Panc1 (cell line): ENCODE measurements at regions not wholly inside any gene's neighbourhood (a gene's known extent, or its start where the extent isn't known, plus 50 kb on each side); places are given as distances from the start of the nearest gene placed in this dataset.

Source experiments
- ATAC-seq: fragments of 200-7000 bp; cut with Tn5 transposase; 2 replicates; pipeline ENCODE4 v1.9.1; 2020; ENCODE audit warnings: mild to moderate bottlenecking, moderate library complexity
- BruUV-seq: library from RNA; stranded (reverse); fragments of 400-500 nt; replicated peaks from 2 replicates; lab custom pipeline; 2021; lab: Mats Ljungman, UMichigan
- CTCF ChIA-PET: fragments of 300-600 bp; sonication (Branson Sonifier 250); formaldehyde crosslinking; loops from one replicate; lab custom pipeline; 2022; ENCODE audit warnings: antibody characterized with exemption; lab: Charles Lee
- POLR2A ChIA-PET: fragments of 300-600 bp; sonication (Branson Sonifier 250); formaldehyde crosslinking; loops from one replicate; lab custom pipeline; 2022; ENCODE audit warnings: antibody characterized with exemption; lab: Charles Lee
- DNase-seq: peaks from one replicate; pipeline ENCODE4 v3.0.0-alpha.2; 2010; ENCODE audit warnings: low read depth, low spot score
- H3K27ac ChIP-seq: 2 replicates; pipeline ENCODE4 v1.5.1; 2011; ENCODE audit warnings: mild to moderate bottlenecking, low read length, inconsistent platforms
- H3K27me3 ChIP-seq: fragments of 200-500 bp; sonication (Bioruptor generic); 2 replicates; pipeline ENCODE4 v1.6.0; 2014; ENCODE audit warnings: low read length, inconsistent platforms; ENCODE audit not compliant: control insufficient read depth, insufficient read depth
- H3K36me3 ChIP-seq: fragments of 200-500 bp; sonication (Bioruptor generic); 2 replicates; pipeline ENCODE4 v1.5.1; 2014; ENCODE audit warnings: inconsistent platforms, mild to moderate bottlenecking, low read length, moderate library complexity; ENCODE audit not compliant: control insufficient read depth, insufficient read depth
- H3K4me1 ChIP-seq: 2 replicates; pipeline ENCODE4 v1.5.1; 2011; ENCODE audit warnings: inconsistent platforms, mild to moderate bottlenecking, low read length, moderate library complexity; ENCODE audit not compliant: control insufficient read depth, insufficient read depth
- H3K4me3 ChIP-seq, 2 experiments: 2 replicates each; pipeline ENCODE4 v1.5.1; 2011 to 2012; ENCODE audit warnings: low read depth in 2 of 2, low read length in 2 of 2, mild to moderate bottlenecking in 2 of 2, inconsistent platforms in 1 of 2, moderate library complexity in 1 of 2
- H3K9me3 ChIP-seq: fragments of 200-500 bp; sonication (Bioruptor generic); 2 replicates; pipeline ENCODE4 v1.5.1; 2014; ENCODE audit warnings: low read depth, mild to moderate bottlenecking, inconsistent platforms, low read length, moderate library complexity; ENCODE audit not compliant: control insufficient read depth, insufficient read depth
- CTCF ChIP-seq: fragments of 450-650 bp; IDR thresholded peaks from 2 replicates; pipeline ENCODE4 v1.5.1; 2017; ENCODE audit warnings: mild to moderate bottlenecking
- POLR2AphosphoS5 ChIP-seq: IDR thresholded peaks from 2 replicates; pipeline ENCODE4 v1.6.1; 2012; ENCODE audit warnings: mild to moderate bottlenecking, low read depth, low read length, moderate library complexity
- SIN3A ChIP-seq: IDR thresholded peaks from 2 replicates; pipeline ENCODE4 v1.6.1; 2012; ENCODE audit warnings: low read depth, mild to moderate bottlenecking, low read length, moderate library complexity, borderline replicate concordance; ENCODE audit not compliant: insufficient read depth
- TCF7L2 ChIP-seq: IDR thresholded peaks from 2 replicates; pipeline ENCODE4 v1.6.1; 2011; ENCODE audit warnings: mild to moderate bottlenecking, low read depth, low read length, inconsistent platforms
- in situ Hi-C: cut with HindIII; loops from 2 replicates; pipeline ENCODE4 v1.10.0; 2016; ENCODE audit warnings: low sequenced_read_pairs, low pct_unique_long_range_greater_than_20kb
- intact Hi-C: fragments of 100-400 bp; cut with micrococcal nuclease; formaldehyde crosslinking; loops from one replicate; pipeline ENCODE4 v1.10.0; 2022; ENCODE audit not compliant: unreplicated experiment
- TF ChIP-seq, protein P1 (sequence below), 2 experiments: IDR thresholded peaks; 2 replicates each; pipeline ENCODE4 v1.6.1; 2011 to 2012; ENCODE audit warnings: low read depth in 2 of 2, control low read depth in 1 of 2, low read length in 1 of 2, mild to moderate bottlenecking in 1 of 2, moderate library complexity in 1 of 2; ENCODE audit not compliant: insufficient read depth in 1 of 2

DNA sequence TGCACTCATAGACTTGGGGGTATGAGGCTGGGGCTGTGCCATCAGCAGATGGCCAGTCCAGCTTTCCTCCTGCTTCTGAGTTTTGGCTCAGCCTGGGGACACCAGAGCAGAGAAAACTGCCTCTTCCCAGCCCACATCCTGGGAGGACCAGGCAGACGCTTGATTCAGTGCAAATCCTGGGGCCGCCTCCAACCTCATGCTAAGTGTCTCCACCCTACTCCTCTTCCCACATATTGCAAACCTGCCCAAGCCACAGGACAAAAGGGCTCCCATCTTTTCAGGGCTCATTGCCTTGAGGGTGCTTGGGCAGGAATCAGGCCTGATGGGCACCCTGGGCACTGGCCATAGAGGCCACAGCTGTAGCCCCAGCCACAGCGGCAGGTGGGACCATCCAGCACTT is 79.7 kb upstream of the SHANK2 start:
- POLR2A ChIA-PET: no interaction called here
- no TSS peak for BruUV-seq

GRCh38 chr11:71331631-71332030 is 79.3 kb upstream of the SHANK2 start:
- CTCF ChIA-PET: no interaction called here
- Histone ChIP-seq H3K9me3 (no peaks in the 10 kb centered on the region), H3K4me3 (no peak overlapping the region), H3K27ac (no peak overlapping the region), H3K27me3 (no peaks in the 10 kb centered on the region; the same call in 1 of the 2 replicates), H3K4me1 (no peaks in the 10 kb centered on the region), H3K36me3 (no peaks in the 10 kb centered on the region)
- BruUV-seq: no TSS peak
- ATAC-seq: no peak
- POLR2A ChIA-PET: no interaction called here
- intact Hi-C loops: no loop called here
- in situ Hi-C loops: no loop called here
- no peak for DNase-seq
- TF ChIP-seq, protein P1, sequence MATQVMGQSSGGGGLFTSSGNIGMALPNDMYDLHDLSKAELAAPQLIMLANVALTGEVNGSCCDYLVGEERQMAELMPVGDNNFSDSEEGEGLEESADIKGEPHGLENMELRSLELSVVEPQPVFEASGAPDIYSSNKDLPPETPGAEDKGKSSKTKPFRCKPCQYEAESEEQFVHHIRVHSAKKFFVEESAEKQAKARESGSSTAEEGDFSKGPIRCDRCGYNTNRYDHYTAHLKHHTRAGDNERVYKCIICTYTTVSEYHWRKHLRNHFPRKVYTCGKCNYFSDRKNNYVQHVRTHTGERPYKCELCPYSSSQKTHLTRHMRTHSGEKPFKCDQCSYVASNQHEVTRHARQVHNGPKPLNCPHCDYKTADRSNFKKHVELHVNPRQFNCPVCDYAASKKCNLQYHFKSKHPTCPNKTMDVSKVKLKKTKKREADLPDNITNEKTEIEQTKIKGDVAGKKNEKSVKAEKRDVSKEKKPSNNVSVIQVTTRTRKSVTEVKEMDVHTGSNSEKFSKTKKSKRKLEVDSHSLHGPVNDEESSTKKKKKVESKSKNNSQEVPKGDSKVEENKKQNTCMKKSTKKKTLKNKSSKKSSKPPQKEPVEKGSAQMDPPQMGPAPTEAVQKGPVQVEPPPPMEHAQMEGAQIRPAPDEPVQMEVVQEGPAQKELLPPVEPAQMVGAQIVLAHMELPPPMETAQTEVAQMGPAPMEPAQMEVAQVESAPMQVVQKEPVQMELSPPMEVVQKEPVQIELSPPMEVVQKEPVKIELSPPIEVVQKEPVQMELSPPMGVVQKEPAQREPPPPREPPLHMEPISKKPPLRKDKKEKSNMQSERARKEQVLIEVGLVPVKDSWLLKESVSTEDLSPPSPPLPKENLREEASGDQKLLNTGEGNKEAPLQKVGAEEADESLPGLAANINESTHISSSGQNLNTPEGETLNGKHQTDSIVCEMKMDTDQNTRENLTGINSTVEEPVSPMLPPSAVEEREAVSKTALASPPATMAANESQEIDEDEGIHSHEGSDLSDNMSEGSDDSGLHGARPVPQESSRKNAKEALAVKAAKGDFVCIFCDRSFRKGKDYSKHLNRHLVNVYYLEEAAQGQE (IDR thresholded peaks at IDR 0.05; ENCODE audit: insufficient read depth in 1 of 2, low read depth in 2 of 2, low read length in 1 of 2): no peak
- no peak for TF ChIP-seq CTCF

More for the DNA sequence above, 79.7 kb upstream of the SHANK2 start:
- no peaks in the 10 kb centered on the region for H3K9me3 ChIP-seq
- in situ Hi-C loops (no loop called here), intact Hi-C loops (no loop called here)
- H3K4me1 ChIP-seq: no peaks in the 10 kb centered on the region
- CTCF ChIA-PET: no interaction called here
- no peak overlapping the region for H3K4me3 ChIP-seq
- no peaks in the 10 kb centered on the region for H3K36me3 ChIP-seq
- no peak for DNase-seq
- TF ChIP-seq, protein P1 (IDR thresholded peaks at IDR 0.05; ENCODE audit: insufficient read depth in 1 of 2, low read depth in 2 of 2, low read length in 1 of 2): no peak
- TF ChIP-seq SIN3A (no peak), CTCF (no peak), TCF7L2 (no peak), POLR2AphosphoS5 (no peak)
- no peak overlapping the region for H3K27ac ChIP-seq
- no peaks in the 10 kb centered on the region; the same call in 1 of the 2 replicates for H3K27me3 ChIP-seq
- no peak for ATAC-seq
